SU-DHL-6 (cell line): ENCODE measurements at regions not wholly inside any gene's neighbourhood (a gene's known extent, or its start where the extent isn't known, plus 50 kb on each side); places are given as distances from the start of the nearest gene placed in this dataset.

Source experiments
- CTCF ChIP-seq: fragments of 200-600 bp; sonication (generic); IDR thresholded peaks from one replicate; pipeline ENCODE4 v1.5.1; 2017; ENCODE audit warnings: antibody characterized with exemption, mild to moderate bottlenecking, low read length, moderate library complexity; ENCODE audit not compliant: insufficient read depth, poor library complexity, severe bottlenecking
- EZH2phosphoT487 ChIP-seq: fragments of 200-600 bp; sonication (generic), shearing (Covaris generic); conservative IDR thresholded peaks from 2 replicates; pipeline ENCODE4 v1.6.1; 2018; ENCODE audit warnings: mild to moderate bottlenecking, antibody characterized with exemption, low read length, moderate library complexity, mixed read lengths

- TF ChIP-seq CTCF (no peak), EZH2phosphoT487 (no peak)
These were observed 258.2 kb downstream of the VRK1 start for GRCh38 chr14:97055355-97055754.
